ENCODE measurements at regions not wholly inside any gene's neighbourhood (a gene's known extent, or its start where the extent isn't known, plus 50 kb on each side); places are given as distances from the start of the nearest gene placed in this dataset.

DNA sequence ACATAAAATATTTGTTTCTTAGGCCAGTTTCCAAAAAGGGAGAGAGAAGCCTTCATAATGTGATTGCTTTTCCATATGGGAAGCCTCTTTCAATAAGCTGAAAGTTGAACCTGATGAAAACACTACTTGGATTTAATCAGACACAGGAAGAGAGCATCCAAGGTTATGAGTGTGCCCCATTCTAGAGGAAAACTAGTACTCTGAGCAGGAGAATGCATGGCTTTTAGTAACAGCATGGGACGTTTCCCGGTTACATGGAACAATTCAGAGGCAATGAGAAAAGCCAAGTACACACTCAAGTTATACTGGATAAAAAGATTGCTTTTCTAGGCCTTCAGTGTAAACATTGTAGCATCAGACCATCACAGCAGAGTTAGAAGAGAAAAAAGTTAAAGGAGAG lies 315.8 kb downstream of the ZNF516 start:
- DNase-seq = no peak

DNA sequence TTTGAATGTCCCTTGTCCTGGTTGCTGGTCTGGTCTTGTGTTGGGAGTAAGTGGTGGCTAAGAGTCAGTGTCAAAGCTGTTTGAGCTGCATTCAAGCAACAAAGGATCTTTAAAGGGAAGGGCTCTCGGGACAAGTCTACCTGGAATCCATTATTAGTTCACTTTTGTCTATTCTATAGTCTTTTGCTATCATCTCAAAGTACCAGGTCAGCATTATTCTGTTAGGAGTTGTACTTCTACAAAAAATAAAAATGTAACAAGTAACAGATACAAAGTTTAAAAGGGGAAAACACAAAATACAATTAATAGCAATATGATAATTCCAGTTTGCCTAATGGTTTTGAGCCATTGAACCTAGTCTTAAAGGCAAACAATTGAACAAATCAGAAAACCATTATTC lies 317.9 kb downstream of the ZNF516 start:
- no peak for DNase-seq

DNA sequence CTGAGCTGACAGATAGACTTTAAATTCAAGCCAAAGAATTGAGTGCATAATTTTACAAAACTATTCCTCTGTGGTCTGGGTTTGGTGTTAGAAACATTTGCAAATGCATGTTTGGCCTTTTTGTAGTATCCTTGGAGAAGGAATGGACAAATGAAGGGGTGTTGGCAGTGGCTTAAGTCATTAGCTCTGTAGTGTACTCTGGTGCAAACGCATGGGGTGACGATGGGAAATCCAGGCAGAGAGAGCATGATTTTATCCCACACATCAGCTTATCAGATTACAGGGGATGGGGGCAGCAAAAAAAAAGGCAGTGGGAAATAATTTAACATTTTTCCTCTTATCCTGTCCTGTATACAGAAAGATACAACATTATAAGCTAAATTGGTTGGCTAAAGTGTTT lies 320.6 kb downstream of the ZNF516 start:
- no peak for DNase-seq

DNA sequence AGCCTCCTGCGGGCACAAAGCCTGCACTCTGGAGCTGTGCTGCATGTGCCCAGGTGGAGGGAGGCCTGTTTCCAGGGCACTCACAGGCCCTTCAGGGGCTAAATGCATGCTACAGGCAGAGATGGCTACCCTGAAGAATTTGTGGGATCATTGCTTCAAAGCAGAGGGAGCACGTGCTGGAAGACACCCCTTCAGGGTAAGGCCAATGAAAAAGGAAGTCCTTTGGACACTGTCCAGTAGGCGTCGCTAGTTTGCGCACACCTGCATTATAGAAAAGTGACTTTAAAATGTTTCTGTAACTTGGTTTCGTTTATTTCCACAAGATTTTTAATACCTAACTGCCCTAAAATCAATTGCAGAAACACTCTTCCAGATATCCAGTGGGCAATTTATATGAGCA lies 325.3 kb downstream of the ZNF516 start:
- DNase-seq = no peak

DNA sequence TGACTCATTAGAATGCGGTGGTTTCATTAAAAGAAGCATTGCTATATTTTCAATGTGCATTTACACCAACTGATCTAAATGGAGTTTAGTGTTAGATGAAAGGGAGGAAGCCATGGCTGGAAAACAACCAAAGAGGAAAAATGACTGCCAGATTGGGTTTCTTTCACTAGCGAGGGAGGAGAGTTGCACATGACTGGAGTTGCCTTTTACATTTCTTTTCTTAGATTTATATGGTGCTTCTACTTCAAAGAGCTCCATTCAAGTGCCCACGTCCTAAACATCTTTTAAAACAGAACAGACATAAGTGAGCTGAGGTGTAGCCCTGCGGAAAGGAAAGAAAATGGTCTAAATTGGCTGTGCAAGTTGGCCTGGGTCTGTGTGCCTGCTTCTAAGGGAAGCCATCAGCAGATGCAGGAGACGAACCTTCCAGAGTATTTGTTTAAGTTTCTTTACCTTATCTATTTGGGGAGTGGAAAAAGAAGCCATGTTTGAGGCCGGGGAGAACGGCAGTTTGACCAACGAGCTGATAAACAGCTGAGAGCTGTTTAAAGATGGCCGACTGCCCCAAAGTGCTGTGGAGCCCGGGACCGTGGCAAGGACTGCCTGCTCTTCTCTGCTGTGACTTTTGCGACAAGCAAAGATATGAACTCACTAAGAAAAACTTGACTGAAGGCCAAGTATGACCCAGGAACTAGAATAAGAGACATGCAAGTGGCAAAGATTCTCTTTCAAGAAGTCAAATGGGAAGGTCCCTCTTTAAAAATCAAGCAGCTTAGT lies 327.0 kb downstream of the ZNF516 start:
- no peak for DNase-seq

DNA sequence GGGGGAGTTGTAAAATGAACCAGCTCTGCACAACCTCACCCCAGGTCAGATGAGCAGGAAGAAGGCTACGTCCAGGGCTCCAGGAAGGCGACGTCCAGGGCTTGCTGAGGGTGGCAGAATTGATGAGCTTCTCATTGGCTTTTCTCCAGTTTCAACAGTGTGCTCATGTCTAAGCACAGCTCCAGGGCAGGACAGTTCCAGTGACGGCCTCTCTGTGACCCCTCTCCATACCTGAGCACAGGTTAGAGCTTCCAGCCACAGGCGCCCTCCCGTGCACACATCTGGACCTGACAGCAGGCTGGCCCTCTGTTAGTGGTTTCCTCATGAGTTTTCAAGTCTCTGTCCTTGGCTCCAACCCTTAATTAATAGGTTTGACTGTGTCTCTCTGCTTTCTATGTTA lies 327.6 kb downstream of the ZNF516 start:
- no peak for DNase-seq

DNA sequence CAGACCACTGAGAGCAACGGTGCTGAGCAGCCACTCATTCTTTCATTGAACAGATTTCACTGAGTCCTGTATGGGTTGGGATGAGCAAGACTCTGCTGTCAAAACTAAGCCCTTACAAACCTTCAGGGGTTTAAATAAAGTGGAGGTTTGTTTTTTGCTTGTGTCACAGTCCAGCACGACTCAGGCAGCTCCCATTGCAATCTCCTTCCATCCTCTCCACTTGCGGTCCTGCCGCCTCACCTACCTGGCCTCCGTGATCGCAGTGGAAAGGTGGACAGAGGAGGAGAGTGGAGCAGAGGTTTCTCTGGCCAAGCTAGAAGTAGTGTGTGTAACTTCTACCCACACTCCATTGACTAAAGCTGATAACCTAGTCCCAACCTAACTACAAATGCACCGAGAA lies 332.2 kb downstream of the ZNF516 start:
- no peak for DNase-seq

DNA sequence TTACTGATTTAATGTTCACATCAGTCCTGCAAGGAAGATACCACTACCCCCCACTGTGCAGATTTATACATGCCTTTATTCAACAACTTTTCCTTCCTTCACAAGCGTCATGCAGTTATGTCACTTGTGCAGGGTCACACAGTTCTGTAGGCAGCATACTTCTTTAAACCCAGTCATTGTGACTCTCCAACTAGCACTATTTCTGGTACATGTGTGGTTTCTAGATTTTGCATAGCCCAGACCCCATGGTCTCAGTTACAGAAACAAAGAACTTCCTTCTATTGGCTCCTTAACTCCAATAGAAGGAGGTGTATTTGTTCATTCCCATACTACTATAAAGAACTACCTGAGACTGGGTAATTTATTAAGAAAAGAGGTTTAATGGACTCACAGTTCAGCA lies 333.1 kb downstream of the ZNF516 start:
- DNase-seq = no peak

DNA sequence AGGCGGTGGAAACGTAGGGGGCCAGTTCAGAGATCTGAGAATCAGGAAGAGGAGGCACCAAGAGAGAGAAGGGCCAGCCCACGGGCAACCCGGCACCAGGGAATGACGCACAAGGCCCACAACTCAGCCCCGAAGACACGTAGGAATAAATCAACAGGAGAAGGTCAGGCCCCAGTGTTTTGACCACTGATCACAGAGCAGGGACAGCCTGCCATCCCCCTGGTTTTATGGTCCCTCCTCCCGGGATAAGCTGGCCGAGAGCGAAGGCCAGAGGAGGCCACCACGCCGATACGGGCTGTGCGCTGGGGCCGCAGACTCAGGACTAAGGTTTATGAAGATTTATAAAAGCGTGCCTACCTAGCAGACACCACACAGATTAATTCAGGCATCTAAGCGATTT lies 341.4 kb downstream of the ZNF516 start:
- DNase-seq = no peak

DNA sequence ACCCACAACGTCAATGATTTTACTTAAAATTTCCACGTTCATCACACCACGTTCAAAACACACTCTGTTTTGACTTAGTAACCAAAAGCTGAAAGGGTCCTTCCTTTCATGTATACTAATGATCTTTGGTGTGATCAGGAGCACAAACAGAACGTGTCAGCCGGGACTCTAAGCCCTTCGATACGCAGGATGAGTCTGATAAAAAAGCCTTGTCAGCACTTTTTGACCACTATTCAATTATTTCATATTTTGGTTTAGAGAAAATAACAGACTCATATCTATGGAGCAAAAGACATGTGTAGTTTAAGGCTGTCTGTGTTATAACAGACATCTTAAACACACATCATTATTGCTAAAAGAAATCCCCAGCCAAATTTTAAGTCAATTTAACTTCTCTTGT lies 345.3 kb downstream of the ZNF516 start:
- DNase-seq = no peak

DNA sequence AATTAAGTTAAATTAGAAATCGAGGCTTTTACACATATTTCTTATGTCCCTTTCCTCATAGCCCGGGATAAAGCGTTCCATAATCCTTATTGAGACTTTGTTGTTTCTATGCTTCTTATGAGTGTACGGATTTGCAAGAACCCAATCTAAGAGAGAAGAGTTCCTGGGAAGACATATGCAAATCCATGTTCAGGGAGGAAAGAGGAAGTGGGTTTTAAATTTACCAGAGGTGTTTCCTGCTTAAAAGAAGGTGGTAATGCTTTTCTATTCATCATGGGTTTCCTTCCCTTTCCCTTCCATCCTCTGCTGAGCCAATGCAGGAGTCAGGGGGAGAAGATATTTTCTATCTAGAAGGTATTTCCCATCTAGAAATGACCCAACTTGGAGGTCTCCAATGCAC lies 345.8 kb downstream of the ZNF516 start:
- no peak for DNase-seq

DNA sequence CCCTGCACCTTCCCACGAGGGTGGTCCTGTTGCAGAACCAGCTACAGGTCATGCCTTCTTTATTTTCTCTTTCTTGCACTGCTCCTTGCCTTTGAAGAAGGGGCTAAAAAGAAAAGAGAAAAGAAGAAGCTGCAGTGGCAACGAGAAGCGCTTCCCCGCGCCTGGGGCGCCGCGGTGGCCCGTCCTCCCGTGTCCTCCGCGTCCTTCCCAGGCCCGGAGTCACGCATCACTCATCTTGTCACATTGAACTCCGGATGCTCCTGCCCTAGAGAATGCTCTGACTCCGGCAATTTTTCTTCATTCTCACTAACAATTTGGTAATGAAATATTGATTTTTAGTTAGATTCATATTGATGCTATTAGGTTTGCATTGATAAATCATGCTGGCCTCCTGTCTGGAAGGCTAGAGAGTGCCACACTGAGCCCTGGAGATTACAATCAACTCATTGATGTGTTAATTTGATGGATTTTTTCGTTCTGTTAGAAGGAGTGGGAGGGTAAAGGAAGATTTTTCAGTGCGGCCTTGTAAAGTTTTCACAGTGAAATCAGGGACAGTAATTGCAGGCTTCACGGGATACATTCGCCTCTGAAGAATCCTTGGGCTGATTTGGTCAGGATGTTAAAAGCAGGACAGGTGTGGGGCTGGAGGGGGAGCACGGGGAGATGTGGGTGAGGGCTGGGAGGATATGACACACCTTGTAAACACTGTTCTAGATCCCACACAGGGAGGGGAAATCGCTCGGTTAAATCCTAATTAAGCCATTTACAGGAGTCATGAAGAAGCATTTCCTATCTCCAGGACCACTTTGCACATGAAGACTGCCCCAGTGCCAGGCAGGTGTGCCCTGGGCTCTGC lies 349.3 kb downstream of the ZNF516 start:
- no peak for DNase-seq

DNA sequence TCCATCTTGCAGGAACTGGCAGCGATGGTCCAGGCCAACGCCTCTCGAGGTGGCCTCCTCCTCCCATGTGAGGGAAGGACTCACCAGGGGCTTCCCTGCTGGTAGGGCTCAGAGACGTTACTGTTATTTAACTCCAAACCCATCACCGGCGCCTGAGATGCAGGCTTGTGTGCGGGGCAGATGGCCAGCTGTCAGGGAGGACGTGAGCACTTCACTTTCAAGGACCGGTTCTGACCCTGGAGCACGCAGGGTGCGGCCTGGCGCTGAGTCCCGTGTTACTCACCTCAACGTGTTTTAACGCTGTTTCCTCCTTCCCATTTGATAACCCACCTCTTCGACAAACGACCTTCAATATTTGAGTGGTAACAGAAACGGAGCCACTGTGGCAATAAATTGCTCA lies 350.2 kb downstream of the ZNF516 start:
- no peak for DNase-seq

DNA sequence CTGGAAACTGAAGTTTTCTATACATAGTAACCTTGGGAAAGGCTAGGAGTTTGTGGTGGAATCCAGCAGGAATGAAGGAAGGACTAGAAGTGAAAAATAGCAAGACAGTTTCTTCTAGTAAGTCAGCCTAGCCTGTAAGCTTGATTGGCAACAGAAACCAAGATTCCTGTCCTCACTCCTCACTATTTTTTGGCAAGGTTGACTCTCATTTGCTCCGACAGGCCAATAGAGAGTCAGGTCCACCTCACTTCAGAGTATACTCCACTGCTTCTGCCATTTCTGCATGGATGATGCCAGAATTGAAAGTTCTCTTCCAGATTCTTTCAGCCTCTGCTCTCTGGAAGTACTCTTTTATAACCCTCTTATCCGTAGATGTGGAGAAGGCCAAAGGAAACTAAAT lies 352.4 kb downstream of the ZNF516 start:
- DNase-seq = no peak

DNA sequence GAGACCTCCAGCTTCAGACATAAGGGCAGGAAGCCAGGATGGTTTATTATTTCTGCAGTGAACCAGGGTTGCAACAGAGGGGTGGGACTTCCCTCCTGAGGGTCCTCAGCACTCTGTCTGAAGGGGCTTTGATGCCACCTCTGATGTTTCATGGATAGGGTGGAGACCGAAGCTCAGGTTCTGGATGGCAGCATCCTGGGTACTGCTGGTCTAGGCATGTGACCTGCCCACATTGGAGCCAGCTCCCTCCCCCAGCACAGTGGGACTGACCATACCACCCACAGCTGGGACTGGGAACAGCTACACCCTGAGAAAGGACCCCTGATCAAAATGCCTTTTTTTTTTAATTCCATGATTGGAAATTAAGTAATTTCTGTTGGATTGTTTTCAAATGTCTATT lies 355.2 kb downstream of the ZNF516 start:
- DNase-seq = no peak

DNA sequence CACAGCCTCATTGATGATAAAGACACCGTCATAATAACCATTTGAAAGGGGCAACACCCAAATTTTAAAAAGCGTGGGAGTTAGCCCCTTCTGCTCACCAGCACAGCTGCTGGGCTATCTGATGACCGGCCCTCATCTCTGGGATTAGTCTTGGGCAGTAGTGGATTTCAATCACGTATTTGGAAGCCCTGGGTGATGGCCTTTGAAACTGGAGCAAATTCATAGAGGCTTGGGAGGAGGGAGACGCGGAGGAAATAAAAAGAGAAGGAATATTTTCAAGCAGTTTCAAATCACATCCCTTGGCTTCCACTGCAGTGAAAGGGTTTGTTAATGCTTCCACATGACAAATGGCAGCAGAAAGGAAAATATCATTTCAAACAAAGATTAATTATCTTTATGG lies 357.8 kb downstream of the ZNF516 start:
- DNase-seq = no peak

DNA sequence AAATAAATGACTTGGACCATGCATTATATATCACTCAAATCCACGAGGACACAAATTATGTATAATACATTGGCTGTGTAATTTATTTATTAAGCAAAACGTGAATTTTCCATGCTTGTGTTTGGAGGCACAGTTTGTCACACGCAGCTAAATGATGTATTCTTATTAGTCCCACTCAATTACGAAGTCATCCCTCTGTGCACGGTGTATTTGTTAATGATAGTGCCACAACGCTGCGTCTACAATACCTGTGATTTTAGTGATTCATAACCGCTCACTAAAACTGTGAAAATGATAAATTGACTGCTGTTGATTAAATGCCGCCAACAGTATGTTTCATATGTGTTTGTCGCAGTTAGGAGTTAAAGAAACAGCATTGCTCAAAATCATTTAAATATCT lies 358.3 kb downstream of the ZNF516 start:
- no peak for DNase-seq

DNA sequence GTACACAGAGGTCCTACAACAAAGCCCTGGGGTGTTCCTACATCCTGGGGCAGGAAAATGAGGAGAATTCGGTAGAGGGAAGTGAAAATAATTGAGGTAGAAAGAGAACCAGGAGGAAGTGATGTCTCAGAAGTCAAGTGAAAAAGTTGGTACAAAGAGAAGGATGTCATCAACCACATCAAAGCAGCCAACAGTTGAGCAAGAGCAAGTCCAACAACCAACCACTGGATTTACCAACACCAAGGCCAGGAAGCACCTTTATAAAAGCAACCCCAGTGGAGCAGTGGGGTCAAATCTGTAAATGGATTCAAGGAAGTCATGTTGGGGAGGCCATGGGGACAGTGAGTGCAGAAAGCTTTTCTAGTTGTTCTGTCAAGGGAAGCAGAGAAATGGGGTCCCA lies 360.4 kb downstream of the ZNF516 start:
- DNase-seq = no peak

DNA sequence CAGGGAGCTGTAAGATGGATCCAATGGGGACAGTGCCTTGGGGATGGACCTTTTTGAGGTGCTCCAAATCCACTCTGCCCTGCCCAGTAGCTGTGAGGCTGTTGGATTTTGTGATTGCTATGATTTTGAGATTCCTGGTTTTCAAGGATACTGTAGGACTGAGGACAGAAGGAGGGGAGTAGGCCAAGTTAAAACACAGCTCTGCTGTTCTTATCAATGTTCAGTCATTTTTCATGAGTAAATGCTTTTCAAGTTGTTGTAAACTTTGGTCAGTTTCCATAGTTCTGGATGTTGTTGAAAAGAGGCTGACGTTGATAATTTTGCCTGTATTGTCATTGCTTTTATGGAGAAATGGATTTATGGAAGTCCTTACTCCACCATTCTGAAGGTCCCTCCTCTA lies 361.2 kb downstream of the ZNF516 start:
- DNase-seq = no peak

DNA sequence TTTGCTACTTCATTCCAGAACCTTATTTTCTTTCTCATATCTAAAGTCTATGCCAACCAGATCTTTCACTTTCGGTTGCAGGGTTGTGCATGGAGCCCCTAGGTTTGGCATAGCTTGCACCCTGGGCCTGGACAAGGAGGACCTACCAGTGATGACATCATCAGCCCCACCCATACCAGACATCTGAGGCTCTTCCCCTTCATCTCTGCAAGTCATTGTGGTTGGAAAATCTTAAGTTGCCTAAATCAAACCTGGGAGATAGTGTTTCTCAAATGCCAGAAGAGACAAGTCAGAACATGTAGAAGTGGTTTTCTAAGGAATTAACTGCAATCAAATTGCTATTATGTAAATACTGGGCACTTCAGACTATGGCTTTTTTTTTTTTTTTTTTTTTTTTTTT lies 363.3 kb downstream of the ZNF516 start:
- DNase-seq = no peak

DNA sequence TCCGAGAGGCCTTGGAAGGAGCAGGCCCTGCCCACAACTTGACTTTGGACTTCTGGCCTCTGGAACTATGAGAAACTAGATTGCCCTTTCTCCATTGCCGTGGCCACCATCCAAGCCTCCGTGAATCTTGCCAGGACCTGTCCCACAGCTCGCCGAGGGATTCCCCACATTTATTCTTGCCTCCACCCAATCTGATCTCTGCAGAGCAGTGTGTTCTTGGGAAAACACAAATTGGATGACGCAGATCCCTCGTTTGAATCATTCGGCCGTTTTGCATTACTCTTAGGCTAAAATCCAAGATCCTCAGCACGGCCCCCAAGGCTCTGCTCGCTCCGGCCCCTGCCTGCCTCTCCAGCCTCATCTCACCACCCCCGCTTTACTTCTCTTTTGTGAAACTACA lies 364.2 kb downstream of the ZNF516 start:
- DNase-seq = no peak

DNA sequence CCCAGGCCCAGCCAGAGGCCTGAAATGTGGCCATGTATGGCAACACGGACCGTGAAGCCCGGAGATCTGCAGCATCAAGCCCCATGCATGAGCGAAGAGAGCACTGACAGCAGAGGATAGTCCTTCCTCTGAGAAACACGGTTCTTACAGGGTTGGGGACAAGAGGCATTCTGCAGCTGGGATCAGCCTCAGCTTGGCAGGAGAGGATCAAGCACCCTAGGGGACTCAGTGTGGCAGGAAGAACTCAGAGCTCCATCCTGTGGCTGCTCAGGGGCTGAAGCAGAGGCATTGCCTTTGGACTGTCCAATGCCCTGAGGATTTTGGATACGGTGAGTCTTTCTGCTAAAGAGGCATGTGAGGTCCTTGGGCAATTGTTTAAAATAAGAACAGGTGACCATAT lies 368.7 kb downstream of the ZNF516 start:
- no peak for DNase-seq

DNA sequence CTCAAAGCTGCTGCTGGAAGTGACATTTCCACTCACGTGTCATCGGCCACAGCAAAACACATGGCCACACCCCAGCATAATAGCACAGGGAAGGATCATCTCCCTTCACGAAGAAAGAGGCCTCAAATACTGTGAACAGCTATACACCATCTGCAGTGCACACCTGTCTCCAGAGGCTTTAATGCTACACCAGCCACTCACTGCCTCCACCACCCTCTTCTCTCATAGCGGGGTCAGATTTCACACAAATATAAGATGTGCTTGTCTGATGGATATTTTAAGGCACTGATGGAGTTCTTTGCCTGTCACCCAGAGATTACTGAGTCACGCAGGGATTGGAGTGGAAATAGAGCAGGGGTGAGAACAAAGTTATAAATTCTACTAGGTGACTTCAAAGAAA lies 374.0 kb downstream of the ZNF516 start:
- DNase-seq = no peak

DNA sequence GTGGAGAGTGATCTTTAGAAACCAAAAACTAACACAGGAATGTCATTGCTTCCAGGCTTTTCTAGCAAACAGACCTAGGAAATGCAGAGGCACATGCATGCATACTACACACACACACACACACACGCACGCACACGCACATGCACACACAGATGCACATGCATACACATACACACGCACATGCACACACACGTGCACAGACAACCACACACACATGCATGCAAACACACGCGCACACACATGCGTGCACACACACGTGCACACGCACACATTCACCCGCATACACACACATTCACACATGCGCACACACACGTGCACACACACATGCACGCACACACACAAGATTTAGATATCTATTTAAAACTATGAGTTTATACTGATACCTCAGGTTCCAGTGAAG lies 379.5 kb downstream of the ZNF516 start:
- DNase-seq = no peak

DNA sequence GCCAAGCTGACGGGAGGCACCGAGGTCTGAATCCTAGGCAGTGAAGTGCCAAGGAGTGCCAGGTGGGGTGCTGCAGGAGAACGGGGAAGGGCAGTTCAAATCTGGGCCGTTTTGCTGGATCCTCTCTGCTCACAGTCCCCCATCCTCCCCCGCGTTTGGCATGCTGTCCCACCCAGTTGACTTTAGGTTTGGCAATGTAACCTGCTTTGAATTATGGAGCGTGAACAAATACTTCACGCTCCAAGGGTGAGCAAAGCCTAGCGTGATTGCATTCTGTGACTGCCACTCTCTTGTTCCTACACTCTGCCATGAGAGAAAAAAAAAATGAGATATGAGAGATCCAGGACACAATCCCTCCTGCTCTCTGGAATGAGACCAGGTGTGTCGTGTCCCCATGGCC lies 381.9 kb downstream of the ZNF516 start:
- DNase-seq = no peak

Measured in activated gamma-delta T cell (primary cell).